SU-DHL-6 (cell line): ENCODE measurements at regions not wholly inside any gene's neighbourhood (a gene's known extent, or its start where the extent isn't known, plus 50 kb on each side); places are given as distances from the start of the nearest gene placed in this dataset.

Experiments
- H2AFZ ChIP-seq: fragments of 200-600 bp; sonication (generic); 2 replicates; pipeline ENCODE4 v1.6.1; 2014; ENCODE audit warnings: low read depth, mild to moderate bottlenecking, moderate library complexity, mixed read lengths, antibody characterized with exemption, low read length; ENCODE audit not compliant: severe bottlenecking
- H3F3A ChIP-seq: fragments of 200-600 bp; shearing (Covaris generic); 2 replicates; pipeline ENCODE4 v1.6.0; 2016; ENCODE audit warnings: antibody characterized with exemption, mild to moderate bottlenecking; ENCODE audit not compliant: insufficient read depth
- H3K27ac ChIP-seq: fragments of 200-600 bp; sonication (generic); 2 replicates; pipeline ENCODE4 v1.5.1; 2016; ENCODE audit warnings: low read depth, mild to moderate bottlenecking, low read length, moderate library complexity, mixed read lengths
- H3K27me3 ChIP-seq: fragments of 200-600 bp; sonication (generic), shearing (Covaris generic); 2 replicates; pipeline ENCODE4 v1.6.0; 2014; ENCODE audit warnings: mild to moderate bottlenecking, low read length
- H3K36me3 ChIP-seq: fragments of 200-600 bp; sonication (generic); 2 replicates; pipeline ENCODE4 v1.6.1; 2014; ENCODE audit warnings: mild to moderate bottlenecking, low read length, mixed read lengths
- H3K4me2 ChIP-seq: fragments of 300-600, 200-600 bp; shearing (Covaris generic), sonication (generic); 2 replicates; pipeline ENCODE4 v1.6.0; 2014; ENCODE audit warnings: low read length, low read depth, mild to moderate bottlenecking; ENCODE audit not compliant: poor library complexity, severe bottlenecking
- H3K4me3 ChIP-seq: fragments of 200-600 bp; sonication (generic); 2 replicates; pipeline ENCODE4 v1.5.1; 2014; ENCODE audit warnings: antibody characterized with exemption, low read length, mild to moderate bottlenecking, mixed read lengths; ENCODE audit not compliant: insufficient read depth, poor library complexity, severe bottlenecking
- H3K79me2 ChIP-seq: fragments of 200-600 bp; sonication (generic); 2 replicates; pipeline ENCODE4 v1.6.1; 2014; ENCODE audit warnings: mild to moderate bottlenecking, low read length, moderate library complexity; ENCODE audit not compliant: insufficient read depth
- H3K9ac ChIP-seq: fragments of 200-600 bp; sonication (generic); 2 replicates; pipeline ENCODE4 v1.7.0; 2014; ENCODE audit warnings: mild to moderate bottlenecking, low read length
- H3K9me2 ChIP-seq: fragments of 200-600 bp; sonication (generic); replicated peaks from 2 replicates; pipeline ENCODE4 v1.6.1; 2014; ENCODE audit warnings: low read length; ENCODE audit not compliant: insufficient read depth
- H3K9me3 ChIP-seq: fragments of 200-600 bp; sonication (generic); 2 replicates; pipeline ENCODE4 v1.6.1; 2014; ENCODE audit warnings: low read length, mixed read lengths; ENCODE audit not compliant: insufficient read depth
- H4K20me1 ChIP-seq: fragments of 200-600 bp; sonication (generic); 2 replicates; pipeline ENCODE4 v1.6.1; 2014; ENCODE audit warnings: low read depth, mild to moderate bottlenecking, antibody characterized with exemption, low read length, moderate library complexity, mixed read lengths
- EZH2phosphoT487 ChIP-seq: fragments of 200-600 bp; sonication (generic), shearing (Covaris generic); conservative IDR thresholded peaks from 2 replicates; pipeline ENCODE4 v1.6.1; 2018; ENCODE audit warnings: mild to moderate bottlenecking, antibody characterized with exemption, low read length, moderate library complexity, mixed read lengths
- TF ChIP-seq, protein P1 (sequence below): fragments of 200-600 bp; sonication (generic); IDR thresholded peaks from one replicate; pipeline ENCODE4 v1.5.1; 2017; ENCODE audit warnings: antibody characterized with exemption, mild to moderate bottlenecking, low read length, moderate library complexity; ENCODE audit not compliant: insufficient read depth, poor library complexity, severe bottlenecking

GRCh38 chr1:118661769-118662320, 326.3 kb downstream of the TBX15 start:
- H3K27ac ChIP-seq, result no peak overlapping the region
- no peaks in the 10 kb centered on the region for H3F3A ChIP-seq
- no peak overlapping the region for H2AFZ ChIP-seq
- no peaks in the 10 kb centered on the region for H3K36me3 ChIP-seq
- no peak overlapping the region for H3K4me3 ChIP-seq
- no peak overlapping the region for H3K9ac ChIP-seq
- no peak overlapping the region for H3K4me2 ChIP-seq
- TF ChIP-seq, protein P1, sequence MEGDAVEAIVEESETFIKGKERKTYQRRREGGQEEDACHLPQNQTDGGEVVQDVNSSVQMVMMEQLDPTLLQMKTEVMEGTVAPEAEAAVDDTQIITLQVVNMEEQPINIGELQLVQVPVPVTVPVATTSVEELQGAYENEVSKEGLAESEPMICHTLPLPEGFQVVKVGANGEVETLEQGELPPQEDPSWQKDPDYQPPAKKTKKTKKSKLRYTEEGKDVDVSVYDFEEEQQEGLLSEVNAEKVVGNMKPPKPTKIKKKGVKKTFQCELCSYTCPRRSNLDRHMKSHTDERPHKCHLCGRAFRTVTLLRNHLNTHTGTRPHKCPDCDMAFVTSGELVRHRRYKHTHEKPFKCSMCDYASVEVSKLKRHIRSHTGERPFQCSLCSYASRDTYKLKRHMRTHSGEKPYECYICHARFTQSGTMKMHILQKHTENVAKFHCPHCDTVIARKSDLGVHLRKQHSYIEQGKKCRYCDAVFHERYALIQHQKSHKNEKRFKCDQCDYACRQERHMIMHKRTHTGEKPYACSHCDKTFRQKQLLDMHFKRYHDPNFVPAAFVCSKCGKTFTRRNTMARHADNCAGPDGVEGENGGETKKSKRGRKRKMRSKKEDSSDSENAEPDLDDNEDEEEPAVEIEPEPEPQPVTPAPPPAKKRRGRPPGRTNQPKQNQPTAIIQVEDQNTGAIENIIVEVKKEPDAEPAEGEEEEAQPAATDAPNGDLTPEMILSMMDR, result no peak
- TF ChIP-seq EZH2phosphoT487, result no peak
- H4K20me1 ChIP-seq, result no peaks in the 10 kb centered on the region
- H3K9me3 ChIP-seq, result no peaks in the 10 kb centered on the region
- no peaks in the 10 kb centered on the region for H3K9me2 ChIP-seq
- no peaks in the 10 kb centered on the region for H3K27me3 ChIP-seq
- no peaks in the 10 kb centered on the region for H3K79me2 ChIP-seq

- no peaks in the 10 kb centered on the region for H4K20me1 ChIP-seq
- no peak overlapping the region for H3K4me3 ChIP-seq
- no peaks in the 10 kb centered on the region for H3K36me3 ChIP-seq
- H3K9me3 ChIP-seq, result no peaks in the 10 kb centered on the region
- H3K4me2 ChIP-seq, result no peak overlapping the region
- H3K9me2 ChIP-seq, result no peaks in the 10 kb centered on the region
- no peaks in the 10 kb centered on the region for H3F3A ChIP-seq
- H3K27me3 ChIP-seq, result no peaks in the 10 kb centered on the region
- H2AFZ ChIP-seq, result no peak overlapping the region
- H3K9ac ChIP-seq, result no peak overlapping the region
- TF ChIP-seq, protein P1, result no peak
- TF ChIP-seq EZH2phosphoT487, result no peak
- no peaks in the 10 kb centered on the region for H3K79me2 ChIP-seq
- H3K27ac ChIP-seq, result no peak overlapping the region
Observed at GRCh38 chr1:118660769-118661168, 327.4 kb downstream of the TBX15 start.

DNA sequence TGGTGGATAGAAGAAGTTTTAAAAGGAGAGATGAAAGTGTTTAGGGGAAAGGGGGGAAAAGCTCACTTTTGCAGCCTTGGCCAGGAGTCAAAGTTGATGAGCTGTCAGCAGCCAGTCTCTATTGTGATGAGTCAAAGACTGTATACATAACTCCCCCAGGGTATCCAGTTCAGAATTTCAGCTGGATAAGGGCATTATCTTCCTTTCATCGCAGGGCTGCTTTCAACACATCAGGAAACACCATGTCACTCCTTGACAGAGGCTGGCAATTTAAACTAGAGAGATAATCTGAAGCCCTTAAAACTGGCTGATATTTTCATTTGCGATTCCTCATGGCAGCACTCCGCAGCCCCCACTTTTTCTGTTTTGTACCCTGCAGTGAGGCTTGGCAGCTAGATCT, 328.5 kb downstream of the TBX15 start:
- H3K9me3 ChIP-seq, result no peaks in the 10 kb centered on the region
- H2AFZ ChIP-seq, result no peak overlapping the region
- H3K9me2 ChIP-seq, result no peaks in the 10 kb centered on the region
- no peaks in the 10 kb centered on the region for H3K36me3 ChIP-seq
- H3K79me2 ChIP-seq, result no peaks in the 10 kb centered on the region
- no peak overlapping the region for H3K9ac ChIP-seq
- no peaks in the 10 kb centered on the region for H3F3A ChIP-seq
- no peak overlapping the region for H3K27ac ChIP-seq
- no peak overlapping the region for H3K4me3 ChIP-seq
- H4K20me1 ChIP-seq, result no peaks in the 10 kb centered on the region
- TF ChIP-seq EZH2phosphoT487, result no peak
- TF ChIP-seq, protein P1, result no peak
- H3K27me3 ChIP-seq, result no peaks in the 10 kb centered on the region
- no peak overlapping the region for H3K4me2 ChIP-seq
